ENCODE measurements at regions not wholly inside any gene's neighbourhood (a gene's known extent, or its start where the extent isn't known, plus 50 kb on each side); places are given as distances from the start of the nearest gene placed in this dataset.

DNA sequence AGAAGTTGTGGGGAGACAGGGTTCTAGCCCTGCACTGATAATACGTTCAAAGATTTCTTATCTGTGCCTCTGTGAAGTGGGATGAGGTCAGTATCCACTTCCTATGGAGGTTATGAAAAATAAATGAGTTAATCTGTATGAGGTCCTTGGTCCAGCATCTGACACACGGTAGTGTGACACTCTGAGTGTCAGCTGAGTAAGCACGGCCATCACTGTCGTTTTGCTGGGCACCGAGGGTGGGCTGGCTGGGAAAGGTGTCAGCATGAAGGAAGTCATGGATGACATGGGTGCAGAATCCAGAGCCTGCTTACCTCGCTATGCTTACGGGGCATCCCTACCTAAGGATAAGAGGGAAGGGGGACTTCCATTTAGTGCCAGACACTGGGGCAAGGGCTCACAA lies 150.3 kb downstream of the INHBB start:
- no peaks in the 10 kb centered on the region for H3K79me2 ChIP-seq (ENCODE audit: control insufficient read depth, insufficient read depth, low read length)
- no peaks in the 10 kb centered on the region for H3K4me1 ChIP-seq (ENCODE audit: control insufficient read depth, extremely low read depth, insufficient read depth, low read length)
- no peak for DNase-seq (ENCODE audit: low read depth in 2 of 2)
- H3K9ac ChIP-seq (ENCODE audit: insufficient read depth, low read length): no peak overlapping the region
- peaks cover 5% of the 10 kb centered on the region for H3K27me3 ChIP-seq (ENCODE audit: control insufficient read depth, insufficient read depth, low read length)
- no peak overlapping the region for H3K4me3 ChIP-seq (replicated peaks in 1 of 4; ENCODE audit: control extremely low read depth in 1 of 4, insufficient read depth in 1 of 4, low read depth in 3 of 4, low read length in 4 of 4)
- no peaks in the 10 kb centered on the region for H4K20me1 ChIP-seq (ENCODE audit: control insufficient read depth, extremely low read depth, insufficient read depth, low read length)
- no peaks in the 10 kb centered on the region for H3K9me3 ChIP-seq (ENCODE audit: control insufficient read depth, insufficient read depth, low read depth, low read length)
- H3K4me2 ChIP-seq (ENCODE audit: extremely low read depth, insufficient read depth, low read length): no peak overlapping the region
- TF ChIP-seq EZH2 (IDR thresholded peaks at IDR 0.05; ENCODE audit: low read length, missing control alignments): no peak
- TF ChIP-seq, protein P1, sequence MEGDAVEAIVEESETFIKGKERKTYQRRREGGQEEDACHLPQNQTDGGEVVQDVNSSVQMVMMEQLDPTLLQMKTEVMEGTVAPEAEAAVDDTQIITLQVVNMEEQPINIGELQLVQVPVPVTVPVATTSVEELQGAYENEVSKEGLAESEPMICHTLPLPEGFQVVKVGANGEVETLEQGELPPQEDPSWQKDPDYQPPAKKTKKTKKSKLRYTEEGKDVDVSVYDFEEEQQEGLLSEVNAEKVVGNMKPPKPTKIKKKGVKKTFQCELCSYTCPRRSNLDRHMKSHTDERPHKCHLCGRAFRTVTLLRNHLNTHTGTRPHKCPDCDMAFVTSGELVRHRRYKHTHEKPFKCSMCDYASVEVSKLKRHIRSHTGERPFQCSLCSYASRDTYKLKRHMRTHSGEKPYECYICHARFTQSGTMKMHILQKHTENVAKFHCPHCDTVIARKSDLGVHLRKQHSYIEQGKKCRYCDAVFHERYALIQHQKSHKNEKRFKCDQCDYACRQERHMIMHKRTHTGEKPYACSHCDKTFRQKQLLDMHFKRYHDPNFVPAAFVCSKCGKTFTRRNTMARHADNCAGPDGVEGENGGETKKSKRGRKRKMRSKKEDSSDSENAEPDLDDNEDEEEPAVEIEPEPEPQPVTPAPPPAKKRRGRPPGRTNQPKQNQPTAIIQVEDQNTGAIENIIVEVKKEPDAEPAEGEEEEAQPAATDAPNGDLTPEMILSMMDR (conservative IDR thresholded peaks at IDR 0.05 in 1 of 2, IDR thresholded peaks at IDR 0.05 in 1 of 2; ENCODE audit: low read depth in 1 of 2, low read length in 2 of 2): no peak
- no peak overlapping the region for H3K27ac ChIP-seq (ENCODE audit: insufficient read depth, low read length)
- H3K36me3 ChIP-seq (ENCODE audit: control insufficient read depth, insufficient read depth, low read length): no peaks in the 10 kb centered on the region
- H2AFZ ChIP-seq (ENCODE audit: low read length): no peak overlapping the region

DNA sequence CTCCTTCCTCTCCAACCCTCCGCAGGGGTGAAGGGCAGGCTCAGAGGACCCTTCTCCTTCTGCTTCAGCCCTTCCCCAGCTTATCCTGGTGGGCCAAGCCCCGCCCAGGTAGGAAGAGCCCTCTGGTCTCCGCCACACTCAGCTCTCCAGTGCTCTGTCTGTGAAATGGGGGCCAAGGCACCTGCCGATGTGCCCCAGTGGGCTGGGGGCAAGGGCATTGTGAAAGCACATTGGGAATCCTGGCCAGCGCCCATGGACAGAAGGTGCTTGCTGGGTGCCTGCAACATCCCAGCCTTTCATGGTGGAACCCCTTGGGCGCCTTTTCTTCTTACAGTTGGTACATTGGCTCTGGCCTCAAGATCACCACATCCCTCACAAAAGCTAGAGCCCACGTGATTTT lies 150.8 kb downstream of the INHBB start:
- TF ChIP-seq EZH2 (IDR thresholded peaks at IDR 0.05; ENCODE audit: low read length, missing control alignments): no peak
- TF ChIP-seq, protein P1 (conservative IDR thresholded peaks at IDR 0.05 in 1 of 2, IDR thresholded peaks at IDR 0.05 in 1 of 2; ENCODE audit: low read depth in 1 of 2, low read length in 2 of 2): no peak
- Histone ChIP-seq H3K9ac (ENCODE audit: insufficient read depth, low read length) (no peak overlapping the region), H3K27ac (ENCODE audit: insufficient read depth, low read length) (no peak overlapping the region), H3K9me3 (ENCODE audit: control insufficient read depth, insufficient read depth, low read depth, low read length) (no peaks in the 10 kb centered on the region), H3K36me3 (ENCODE audit: control insufficient read depth, insufficient read depth, low read length) (no peaks in the 10 kb centered on the region), H3K4me3 (replicated peaks in 1 of 4; ENCODE audit: control extremely low read depth in 1 of 4, insufficient read depth in 1 of 4, low read depth in 3 of 4, low read length in 4 of 4) (no peak overlapping the region), H3K4me1 (ENCODE audit: control insufficient read depth, extremely low read depth, insufficient read depth, low read length) (no peaks in the 10 kb centered on the region), H2AFZ (ENCODE audit: low read length) (no peak overlapping the region), H4K20me1 (ENCODE audit: control insufficient read depth, extremely low read depth, insufficient read depth, low read length) (no peaks in the 10 kb centered on the region), H3K27me3 (ENCODE audit: control insufficient read depth, insufficient read depth, low read length) (peaks cover 5% of the 10 kb centered on the region), H3K79me2 (ENCODE audit: control insufficient read depth, insufficient read depth, low read length) (no peaks in the 10 kb centered on the region), H3K4me2 (ENCODE audit: extremely low read depth, insufficient read depth, low read length) (no peak overlapping the region)
- no peak for DNase-seq (ENCODE audit: low read depth in 2 of 2)

DNA sequence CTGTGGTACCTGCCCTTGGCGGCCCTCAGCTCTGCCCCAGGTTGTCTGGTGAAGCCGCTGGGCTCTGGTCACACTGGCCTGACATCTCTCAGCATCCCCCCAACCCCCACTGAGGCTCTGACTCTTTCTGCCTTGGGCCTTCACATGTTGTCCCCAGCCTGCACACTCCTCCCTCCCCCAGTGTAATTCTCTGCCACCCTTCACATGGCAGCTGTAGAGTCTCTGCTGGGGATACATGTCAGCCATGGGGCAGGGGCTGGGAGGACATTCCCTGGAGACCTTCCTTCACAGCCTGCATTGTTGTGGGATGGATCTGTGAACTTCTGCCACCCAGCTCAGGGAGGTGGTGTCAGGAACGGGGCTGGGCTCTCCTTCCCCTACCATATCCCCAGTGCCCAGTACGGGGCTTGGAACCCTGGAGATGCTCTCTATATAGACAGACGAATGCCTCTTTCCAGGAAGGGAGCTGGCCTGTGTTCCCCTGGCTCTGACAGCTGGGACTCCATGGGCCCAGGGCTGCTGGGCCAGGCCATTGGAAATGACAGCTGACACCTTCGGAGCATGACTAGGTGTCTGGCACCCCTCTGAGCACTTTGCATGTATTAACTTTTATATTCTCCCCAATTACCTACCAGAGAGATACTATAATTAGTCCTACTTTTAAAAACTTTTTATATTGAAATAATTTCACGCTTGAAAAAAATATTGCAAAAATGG lies 151.5 kb downstream of the INHBB start:
- Histone ChIP-seq H3K27ac (ENCODE audit: insufficient read depth, low read length) (no peak overlapping the region), H2AFZ (ENCODE audit: low read length) (no peak overlapping the region), H3K79me2 (ENCODE audit: control insufficient read depth, insufficient read depth, low read length) (no peaks in the 10 kb centered on the region), H3K4me1 (ENCODE audit: control insufficient read depth, extremely low read depth, insufficient read depth, low read length) (no peaks in the 10 kb centered on the region), H3K9me3 (ENCODE audit: control insufficient read depth, insufficient read depth, low read depth, low read length) (no peaks in the 10 kb centered on the region), H3K27me3 (ENCODE audit: control insufficient read depth, insufficient read depth, low read length) (peaks cover 5% of the 10 kb centered on the region), H4K20me1 (ENCODE audit: control insufficient read depth, extremely low read depth, insufficient read depth, low read length) (no peaks in the 10 kb centered on the region), H3K4me2 (ENCODE audit: extremely low read depth, insufficient read depth, low read length) (no peak overlapping the region), H3K36me3 (ENCODE audit: control insufficient read depth, insufficient read depth, low read length) (no peaks in the 10 kb centered on the region), H3K4me3 (replicated peaks in 1 of 4; ENCODE audit: control extremely low read depth in 1 of 4, insufficient read depth in 1 of 4, low read depth in 3 of 4, low read length in 4 of 4) (no peak overlapping the region), H3K9ac (ENCODE audit: insufficient read depth, low read length) (no peak overlapping the region)
- DNase-seq (ENCODE audit: low read depth in 2 of 2): no peak
- TF ChIP-seq, protein P1 (conservative IDR thresholded peaks at IDR 0.05 in 1 of 2, IDR thresholded peaks at IDR 0.05 in 1 of 2; ENCODE audit: low read depth in 1 of 2, low read length in 2 of 2): no peak
- TF ChIP-seq EZH2 (IDR thresholded peaks at IDR 0.05; ENCODE audit: low read length, missing control alignments): no peak
